GM10266 (cell line): ENCODE measurements at regions not wholly inside any gene's neighbourhood (a gene's known extent, or its start where the extent isn't known, plus 50 kb on each side); places are given as distances from the start of the nearest gene placed in this dataset.

ENCODE experiments used
- DNase-seq: peaks from one replicate; pipeline ENCODE4 v3.0.0; 2012; ENCODE audit errors: extremely low spot score
- CTCF ChIP-seq: IDR thresholded peaks from 2 replicates; pipeline ENCODE4 v1.5.1; 2012; ENCODE audit warnings: mild to moderate bottlenecking, low read depth; ENCODE audit not compliant: control insufficient read depth, insufficient read depth; ENCODE audit errors: missing control alignments

DNA sequence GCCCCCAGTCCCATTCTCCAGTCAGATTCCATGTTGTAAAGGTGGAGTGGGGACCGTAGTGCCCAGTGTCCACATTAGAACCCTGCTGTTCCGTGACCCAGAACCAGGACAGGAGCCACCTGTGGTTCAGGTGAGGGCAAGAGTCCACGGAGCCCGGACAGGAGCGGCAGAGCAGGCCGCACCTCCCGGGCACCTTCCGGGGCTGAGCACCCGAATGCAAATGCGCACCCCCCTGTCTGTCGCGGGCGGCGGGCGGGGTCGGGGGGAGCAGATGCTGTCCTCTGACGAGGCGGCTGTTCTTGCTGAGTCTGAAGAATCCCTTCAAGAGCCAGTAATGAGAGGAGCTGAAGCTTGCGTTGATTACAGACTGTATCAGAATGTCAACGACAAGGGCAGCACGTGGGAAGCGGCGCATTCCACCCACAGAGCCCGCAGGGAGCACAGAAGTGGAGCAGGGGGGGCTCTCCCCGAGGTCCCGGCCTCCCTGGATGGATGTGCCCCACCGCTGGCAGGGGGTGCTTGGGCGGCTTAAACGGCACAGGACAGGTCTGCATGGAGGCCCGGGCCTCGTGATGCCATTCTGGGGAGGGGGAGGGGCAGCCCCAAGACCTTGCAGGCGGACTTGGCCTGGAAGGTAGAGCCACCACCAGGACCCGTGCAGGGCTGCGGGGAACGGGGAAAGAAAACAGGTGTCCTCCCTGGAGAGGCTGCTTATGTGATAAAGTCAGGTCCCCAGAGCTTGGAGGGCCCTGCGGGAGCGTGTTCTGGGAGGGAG, 407.5 kb upstream of the RNF32 start:
- no peak for TF ChIP-seq CTCF
- DNase-seq = no peak

DNA sequence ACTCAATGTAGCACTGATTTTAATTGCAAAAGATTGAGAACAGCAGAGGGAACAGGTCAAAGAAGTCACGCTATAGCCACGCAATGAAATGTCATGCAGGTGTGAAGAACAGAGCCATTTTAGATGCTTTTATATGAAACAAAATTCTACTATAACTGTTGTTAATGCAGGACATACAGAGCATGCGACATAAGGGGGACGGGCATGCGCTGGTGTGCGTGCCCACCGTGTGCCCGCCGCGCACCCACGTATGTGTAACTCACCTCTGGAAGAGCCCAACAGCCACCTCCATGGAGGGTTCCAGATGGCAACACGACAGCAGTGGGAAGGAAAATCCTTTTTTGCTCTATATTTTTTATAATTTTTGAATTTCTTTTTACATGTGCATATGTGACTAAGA, 410.0 kb upstream of the RNF32 start:
- TF ChIP-seq CTCF = no peak
- DNase-seq = no peak

DNA sequence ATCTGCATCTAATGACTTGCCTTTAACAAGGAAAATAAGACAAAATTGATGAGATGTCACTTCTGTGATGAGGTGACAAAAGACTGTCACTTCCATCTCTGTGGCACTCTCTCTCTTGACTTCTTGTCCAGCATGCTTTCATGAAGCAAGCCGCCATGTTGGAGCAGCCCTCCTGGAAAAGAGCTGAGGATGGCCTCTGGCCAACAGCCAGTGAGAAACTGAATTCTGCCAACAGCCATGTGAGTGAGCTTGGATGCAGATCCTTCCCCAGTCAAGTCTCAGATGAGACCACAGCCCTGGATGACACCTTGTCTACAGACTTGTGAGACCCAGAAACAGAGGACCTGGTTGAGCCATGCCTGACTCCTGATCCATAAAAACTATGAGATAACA, 412.6 kb upstream of the SHH start:
- DNase-seq = no peak
- TF ChIP-seq CTCF = no peak

DNA sequence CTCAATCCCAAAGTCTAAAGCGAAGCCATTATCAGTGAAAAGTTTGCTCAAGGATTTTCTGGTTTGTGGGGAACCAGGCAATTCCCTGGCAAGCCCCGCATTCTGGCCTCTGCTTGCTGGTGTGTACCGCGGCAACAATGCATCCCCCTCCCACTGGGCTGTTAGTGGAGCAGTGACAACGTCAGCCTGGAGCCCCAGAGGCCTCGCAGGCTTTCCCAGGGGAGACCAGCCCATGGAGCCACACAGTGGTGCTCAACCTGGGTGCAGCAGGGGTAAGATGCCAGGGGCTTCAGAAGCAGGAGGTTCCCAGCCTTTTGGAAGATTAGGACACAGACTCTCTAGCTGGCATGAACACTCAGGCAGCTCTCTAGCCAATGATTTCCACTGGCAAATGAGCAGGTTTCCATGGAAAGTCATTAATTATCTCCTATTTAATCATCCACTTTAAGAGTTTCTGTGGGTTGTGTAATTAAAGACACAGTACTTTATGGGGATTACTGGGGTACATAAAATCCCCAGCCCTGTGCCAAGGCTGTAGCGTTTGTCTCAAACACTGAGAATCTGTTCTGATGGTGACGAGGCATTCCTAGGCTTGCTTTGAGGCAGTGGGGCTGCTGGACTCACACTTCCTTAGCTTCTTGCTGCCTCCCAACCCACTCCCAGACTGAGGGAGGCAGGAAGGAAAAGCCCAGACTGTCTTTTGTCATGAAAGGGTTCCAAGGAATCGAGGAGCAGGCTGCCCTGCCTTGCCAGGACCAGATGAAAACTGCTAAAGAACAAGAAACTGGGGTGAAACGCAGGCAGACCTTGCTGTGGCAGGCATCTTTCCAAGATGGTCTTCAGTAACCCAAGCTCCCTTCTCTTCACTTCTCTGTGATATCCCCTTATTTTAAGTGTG, 411.9 kb upstream of the SHH start:
- no peak for DNase-seq
- TF ChIP-seq CTCF = no peak

- no peak for DNase-seq
- no peak for TF ChIP-seq CTCF
Observed at GRCh38 chr7:156222611-156223010, 410.3 kb upstream of the SHH start.

DNA sequence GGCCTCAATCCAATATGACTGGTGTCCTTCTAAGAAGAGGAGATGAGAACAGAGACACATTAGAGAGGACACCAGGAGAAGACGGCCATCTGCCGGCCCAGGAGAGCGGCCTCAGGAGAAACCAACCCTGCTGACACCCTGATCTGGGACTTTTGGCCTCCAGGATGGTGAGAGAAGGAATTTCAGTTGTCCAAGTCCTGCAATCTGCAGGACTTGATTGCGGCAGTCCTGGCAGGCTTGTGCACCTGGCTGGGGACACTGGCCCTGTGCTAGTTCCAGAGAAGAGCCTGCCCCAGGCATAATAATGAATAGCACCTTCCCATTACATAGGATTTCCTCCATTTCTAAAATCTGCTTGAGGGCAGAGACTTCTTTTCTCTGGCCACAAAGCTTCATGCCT, 409.9 kb upstream of the SHH start:
- DNase-seq = no peak
- TF ChIP-seq CTCF = no peak

- no peak for DNase-seq
- TF ChIP-seq CTCF = no peak
Observed at GRCh38 chr7:156220701-156221100, 408.4 kb upstream of the SHH start.
